A549 (cell line): ENCODE measurements at regions not wholly inside any gene's neighbourhood (a gene's known extent, or its start where the extent isn't known, plus 50 kb on each side); places are given as distances from the start of the nearest gene placed in this dataset.

Experiments
- ATAC-seq, 2 experiments: fragments of 200-7000 bp in 1 of 2; fragments of >200 bp in 1 of 2; cut with Nextera tagmentation in 1 of 2; cut with Tn5 transposase in 1 of 2; 3 replicates each; pipeline versions ENCODE4 v1.8.0 to v1.9.1; 2018 to 2020; ENCODE audit warnings: mild to moderate bottlenecking in 1 of 2, moderate library complexity in 1 of 2
- CTCF ChIA-PET: fragments of 300-600 bp; sonication (Branson Sonifier 250); formaldehyde crosslinking; extraction: SDS; loops from one replicate; lab custom pipeline; 2021; ENCODE audit warnings: antibody characterized with exemption, inconsistent platforms; lab: Yijun Ruan, JAX
- POLR2A ChIA-PET: fragments of 350-600 bp; formaldehyde crosslinking; extraction: SDS; loops from one replicate; lab custom pipeline; 2021; ENCODE audit warnings: antibody characterized with exemption, inconsistent platforms; lab: Yijun Ruan, JAX
- DNase-seq, 2 experiments: peaks; one replicate each; pipeline versions ENCODE4 v3.0.0 to v3.0.0-alpha.2; 2011 to 2016; ENCODE audit warnings: low read depth in 1 of 2, low spot score in 1 of 2
- FAIRE-seq: peaks from 2 replicates; lab custom pipeline; 2011; peaks lifted over from hg19 to GRCh38; lab: Jason Lieb, UNC
- H3K27ac ChIP-seq, 2 experiments: fragments of >200 bp; sonication (Bioruptor Twin); formaldehyde crosslinking; 3 replicates each; pipeline ENCODE4 v1.5.1; 2016 to 2017
- H3K4me1 ChIP-seq: fragments of >200 bp; sonication (Bioruptor Twin); formaldehyde crosslinking; 3 replicates; pipeline ENCODE4 v1.6.1; 2016
- H3K4me2 ChIP-seq: fragments of >200 bp; sonication (Bioruptor Twin); formaldehyde crosslinking; 3 replicates; pipeline ENCODE4 v1.6.1; 2016
- H3K4me3 ChIP-seq: fragments of >200 bp; sonication (Bioruptor Twin); formaldehyde crosslinking; 3 replicates; pipeline ENCODE4 v1.5.1; 2016
- H3K9me3 ChIP-seq: fragments of >200 bp; sonication (Bioruptor Twin); formaldehyde crosslinking; 3 replicates; pipeline ENCODE4 v1.6.1; 2016
- CEBPB ChIP-seq, 2 experiments: fragments of >200 bp in 1 of 2; sonication (Bioruptor Twin) in 1 of 2; formaldehyde crosslinking in 1 of 2; IDR thresholded peaks; 2 replicates each; pipeline ENCODE4 v1.6.1; 2012 to 2016
- CHD2 ChIP-seq: fragments of 150-350 bp; IDR thresholded peaks from 2 replicates; pipeline ENCODE4 v1.6.1; 2014; ENCODE audit warnings: low read length; ENCODE audit not compliant: partially characterized antibody
- EHMT2 ChIP-seq: fragments of 200-600 bp; sonication (generic); IDR thresholded peaks from 2 replicates; pipeline ENCODE4 v1.6.1; 2016; ENCODE audit warnings: antibody characterized with exemption, low read depth, mild to moderate bottlenecking, moderate library complexity
- EP300 ChIP-seq, 2 experiments: fragments of >200 bp; sonication (Bioruptor Twin); formaldehyde crosslinking; IDR thresholded peaks; 2 replicates in 1 of 2; 3 replicates in 1 of 2; pipeline ENCODE4 v1.6.1; 2016 to 2017
- ESRRA ChIP-seq: fragments of 150-350 bp; IDR thresholded peaks from 2 replicates; pipeline ENCODE4 v1.6.1; 2014; ENCODE audit warnings: mild to moderate bottlenecking, low read length, borderline replicate concordance
- FOSB ChIP-seq: fragments of 250-450 bp; sonication (Bioruptor Pico); IDR thresholded peaks from 2 replicates; pipeline ENCODE4 v1.5.0; 2020; ENCODE audit warnings: mild to moderate bottlenecking, moderate library complexity
- FOXS1 ChIP-seq: fragments of 250-450 bp; sonication (Bioruptor Pico); IDR thresholded peaks from 2 replicates; pipeline ENCODE4 v1.5.0; 2020; ENCODE audit warnings: mild to moderate bottlenecking, moderate library complexity
- HEYL ChIP-seq: fragments of 250-450 bp; sonication (Bioruptor Pico); IDR thresholded peaks from 2 replicates; pipeline ENCODE4 v1.8.0; 2021; ENCODE audit warnings: mild to moderate bottlenecking, moderate library complexity
- HOXA7 ChIP-seq: fragments of 250-450 bp; sonication (Bioruptor Pico); IDR thresholded peaks from 2 replicates; pipeline ENCODE4 v1.5.0; 2020; ENCODE audit warnings: mild to moderate bottlenecking, moderate library complexity
- HOXB5 ChIP-seq: fragments of 250-450 bp; sonication (Bioruptor Pico); IDR thresholded peaks from 2 replicates; pipeline ENCODE4 v1.5.0; 2020; ENCODE audit warnings: mild to moderate bottlenecking, moderate library complexity
- JUNB ChIP-seq: fragments of >200 bp; sonication (Bioruptor Twin); formaldehyde crosslinking; IDR thresholded peaks from 2 replicates; pipeline ENCODE4 v1.6.1; 2016
- KDM5A ChIP-seq: fragments of 200-600 bp; sonication (generic); IDR thresholded peaks from 2 replicates; pipeline ENCODE4 v1.6.1; 2016; ENCODE audit warnings: antibody characterized with exemption, mild to moderate bottlenecking
- MAX ChIP-seq: IDR thresholded peaks from 2 replicates; pipeline ENCODE4 v1.6.1; 2012
- NFE2L2 ChIP-seq: fragments of 150-350 bp; conservative IDR thresholded peaks from 2 replicates; pipeline ENCODE4 v1.6.1; 2014; ENCODE audit warnings: low read length
- NR3C1 ChIP-seq: fragments of >200 bp; sonication (Bioruptor Twin); formaldehyde crosslinking; IDR thresholded peaks from 3 replicates; pipeline ENCODE4 v1.6.1; 2017
- POLR2AphosphoS2 ChIP-seq: conservative IDR thresholded peaks from 2 replicates; pipeline ENCODE4 v1.6.1; 2012; ENCODE audit warnings: low read length, improper control_type of control experiment, inconsistent platforms
- RAD21 ChIP-seq, 2 experiments: fragments of >200 bp in 1 of 2; sonication (Bioruptor Twin) in 1 of 2; formaldehyde crosslinking in 1 of 2; IDR thresholded peaks in 1 of 2; conservative IDR thresholded peaks in 1 of 2; 2 replicates in 1 of 2; 3 replicates in 1 of 2; pipeline ENCODE4 v1.6.1; 2012 to 2018; ENCODE audit warnings: inconsistent platforms in 1 of 2
- RCOR1 ChIP-seq: fragments of 150-350 bp; IDR thresholded peaks from 2 replicates; pipeline ENCODE4 v1.6.1; 2014; ENCODE audit warnings: antibody characterized with exemption, low read length, low read depth
- RFX5 ChIP-seq: fragments of 450-650 bp; IDR thresholded peaks from 2 replicates; pipeline ENCODE4 v1.7.1; 2014; ENCODE audit warnings: antibody characterized with exemption, mild to moderate bottlenecking, moderate library complexity
- SREBF2 ChIP-seq: fragments of 450-650 bp; IDR thresholded peaks from 2 replicates; pipeline ENCODE4 v1.6.1; 2014; ENCODE audit warnings: mild to moderate bottlenecking, moderate library complexity
- TFCP2L1 ChIP-seq: fragments of 250-450 bp; sonication (Bioruptor Pico); IDR thresholded peaks from 2 replicates; pipeline ENCODE4 v1.5.0; 2021; ENCODE audit warnings: mild to moderate bottlenecking
- ZNF302 ChIP-seq: fragments of 250-450 bp; sonication (Bioruptor Pico); IDR thresholded peaks from 2 replicates; pipeline ENCODE4 v1.9.0; 2021; ENCODE audit warnings: inconsistent platforms, mild to moderate bottlenecking, moderate library complexity
- WGBS: methylation state at CpG from one replicate; pipeline ENCODE4 v1.1.6; 2017; ENCODE audit errors: missing lambda C conversion rate; 5-methylcytosine and 5-hydroxymethylcytosine counted together
- TF ChIP-seq, protein P1 (sequence below): fragments of 250-450 bp; sonication (Bioruptor Pico); IDR thresholded peaks from 2 replicates; pipeline ENCODE4 v1.5.0; 2020; ENCODE audit warnings: low read depth, mild to moderate bottlenecking, moderate library complexity
- TF ChIP-seq, protein P2 (sequence below): IDR thresholded peaks from 2 replicates; pipeline ENCODE4 v1.6.1; 2012
- TF ChIP-seq, protein P3 (sequence below): IDR thresholded peaks from 2 replicates; pipeline ENCODE4 v1.6.1; 2012; ENCODE audit warnings: low read depth, borderline replicate concordance
- TF ChIP-seq, protein P4 (sequence below): fragments of >200 bp; sonication (Bioruptor Twin); formaldehyde crosslinking; IDR thresholded peaks from 3 replicates; pipeline ENCODE4 v1.6.1; 2016
- TF ChIP-seq, protein P5 (sequence below): fragments of >200 bp; sonication (Bioruptor Twin); formaldehyde crosslinking; IDR thresholded peaks from 3 replicates; pipeline ENCODE4 v1.5.1; 2016

- H3K4me3 ChIP-seq: no peak overlapping the region
- no peak overlapping the region for H3K27ac ChIP-seq
- CTCF ChIA-PET: no interaction called here
- no peak for TF ChIP-seq RCOR1
- TF ChIP-seq, protein P1, sequence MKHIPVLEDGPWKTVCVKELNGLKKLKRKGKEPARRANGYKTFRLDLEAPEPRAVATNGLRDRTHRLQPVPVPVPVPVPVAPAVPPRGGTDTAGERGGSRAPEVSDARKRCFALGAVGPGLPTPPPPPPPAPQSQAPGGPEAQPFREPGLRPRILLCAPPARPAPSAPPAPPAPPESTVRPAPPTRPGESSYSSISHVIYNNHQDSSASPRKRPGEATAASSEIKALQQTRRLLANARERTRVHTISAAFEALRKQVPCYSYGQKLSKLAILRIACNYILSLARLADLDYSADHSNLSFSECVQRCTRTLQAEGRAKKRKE (CRISPR knock-in tag): no peak
- TF ChIP-seq JUNB: no peak
- no peak for TF ChIP-seq TFCP2L1
- TF ChIP-seq, protein P2, sequence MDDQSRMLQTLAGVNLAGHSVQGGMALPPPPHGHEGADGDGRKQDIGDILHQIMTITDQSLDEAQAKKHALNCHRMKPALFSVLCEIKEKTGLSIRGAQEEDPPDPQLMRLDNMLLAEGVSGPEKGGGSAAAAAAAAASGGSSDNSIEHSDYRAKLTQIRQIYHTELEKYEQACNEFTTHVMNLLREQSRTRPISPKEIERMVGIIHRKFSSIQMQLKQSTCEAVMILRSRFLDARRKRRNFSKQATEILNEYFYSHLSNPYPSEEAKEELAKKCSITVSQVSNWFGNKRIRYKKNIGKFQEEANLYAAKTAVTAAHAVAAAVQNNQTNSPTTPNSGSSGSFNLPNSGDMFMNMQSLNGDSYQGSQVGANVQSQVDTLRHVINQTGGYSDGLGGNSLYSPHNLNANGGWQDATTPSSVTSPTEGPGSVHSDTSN: no peak
- TF ChIP-seq HOXB5: no peak
- no peak for TF ChIP-seq HOXA7 (CRISPR knock-in tag)
- no peak for TF ChIP-seq FOXS1 (CRISPR knock-in tag)
- DNase-seq (no peak), ATAC-seq (no peak), FAIRE-seq (no peak)
- no peaks in the 10 kb centered on the region for H3K4me1 ChIP-seq
- POLR2A ChIA-PET: no interaction called here
- WGBS: 13% methylated on average over 2 of the region's 2 CpGs
- no peaks in the 10 kb centered on the region for H3K9me3 ChIP-seq
- no peak overlapping the region for H3K4me2 ChIP-seq
These were observed 397.2 kb upstream of the CLINT1 start for GRCh38 chr5:158256096-158256495.

DNA sequence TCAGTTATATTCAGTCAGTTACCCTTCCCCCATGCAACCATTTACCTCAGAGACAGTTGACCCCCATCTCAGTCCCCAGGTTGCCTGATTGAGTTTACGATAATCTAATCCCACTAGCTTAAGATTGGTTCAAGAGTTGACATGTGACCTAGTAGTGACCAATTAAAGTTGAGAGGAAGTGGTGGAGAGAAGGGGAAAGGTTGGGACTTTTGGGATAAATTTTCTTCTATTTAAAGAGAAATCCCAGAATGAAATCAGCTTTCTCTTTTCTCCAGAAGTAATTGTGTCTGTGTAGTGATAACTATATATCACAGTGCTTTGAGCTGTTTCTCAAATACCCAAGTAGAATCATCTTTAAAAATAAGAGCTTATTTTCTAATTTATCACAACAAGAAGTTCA lies 396.7 kb upstream of the CLINT1 start:
- Histone ChIP-seq H3K4me1 (no peaks in the 10 kb centered on the region), H3K4me3 (no peak overlapping the region), H3K9me3 (no peaks in the 10 kb centered on the region), H3K27ac (no peak overlapping the region), H3K4me2 (no peak overlapping the region)
- TF ChIP-seq NR3C1: no peak
- no peak for TF ChIP-seq NFE2L2
- no peak for TF ChIP-seq SREBF2
- no peak for TF ChIP-seq HEYL
- TF ChIP-seq EHMT2: no peak
- TF ChIP-seq KDM5A: no peak
- TF ChIP-seq RFX5: no peak
- no peak for TF ChIP-seq ESRRA
- no peak for TF ChIP-seq FOSB (CRISPR knock-in tag)
- TF ChIP-seq EP300 (IDR thresholded peaks at IDR 0.05): no peak
- TF ChIP-seq FOXS1 (CRISPR knock-in tag): no peak
- no peak for TF ChIP-seq MAX
- TF ChIP-seq POLR2AphosphoS2: no peak
- no peak for TF ChIP-seq TFCP2L1
- TF ChIP-seq CHD2: no peak
- no peak for TF ChIP-seq RCOR1
- no peak for TF ChIP-seq RAD21 (conservative IDR thresholded peaks at IDR 0.05 in 1 of 2, IDR thresholded peaks at IDR 0.05 in 1 of 2)
- TF ChIP-seq ZNF302 (CRISPR knock-in tag): no peak
- TF ChIP-seq, protein P3, sequence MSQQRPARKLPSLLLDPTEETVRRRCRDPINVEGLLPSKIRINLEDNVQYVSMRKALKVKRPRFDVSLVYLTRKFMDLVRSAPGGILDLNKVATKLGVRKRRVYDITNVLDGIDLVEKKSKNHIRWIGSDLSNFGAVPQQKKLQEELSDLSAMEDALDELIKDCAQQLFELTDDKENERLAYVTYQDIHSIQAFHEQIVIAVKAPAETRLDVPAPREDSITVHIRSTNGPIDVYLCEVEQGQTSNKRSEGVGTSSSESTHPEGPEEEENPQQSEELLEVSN: no peak
- no peak for TF ChIP-seq CEBPB (IDR thresholded peaks at IDR 0.05)
- CTCF ChIA-PET: interaction anchor here (0.7 kb wide), 1 partner anchor 345 kb away, joined by 3 read pairs; no protein-coding TSS in a partner anchor
- DNase-seq (no peak), FAIRE-seq (no peak), ATAC-seq (no peak)
- POLR2A ChIA-PET: no interaction called here
- 4% methylated on average over 1 of the region's 1 CpG for WGBS

DNA sequence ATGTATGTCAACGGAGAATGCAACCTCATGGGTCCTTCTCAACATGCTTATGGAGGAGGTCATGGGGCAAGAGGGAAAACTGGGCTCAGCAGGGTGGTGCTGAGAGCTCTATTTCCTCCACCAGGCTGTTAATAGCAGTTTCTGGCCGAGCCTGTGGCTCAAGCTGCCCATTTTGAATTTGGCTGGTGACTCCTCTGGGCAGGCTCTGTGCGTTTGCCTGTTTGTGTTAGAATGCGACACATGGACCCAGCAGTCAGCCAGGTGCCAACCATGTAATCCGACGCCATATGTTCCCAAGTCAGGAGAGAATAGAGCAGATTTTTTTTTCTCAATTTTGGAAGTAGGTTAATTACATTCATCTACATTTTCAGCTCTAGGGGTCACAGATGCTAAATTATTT lies 387.7 kb upstream of the CLINT1 start:
- TF ChIP-seq, protein P4, sequence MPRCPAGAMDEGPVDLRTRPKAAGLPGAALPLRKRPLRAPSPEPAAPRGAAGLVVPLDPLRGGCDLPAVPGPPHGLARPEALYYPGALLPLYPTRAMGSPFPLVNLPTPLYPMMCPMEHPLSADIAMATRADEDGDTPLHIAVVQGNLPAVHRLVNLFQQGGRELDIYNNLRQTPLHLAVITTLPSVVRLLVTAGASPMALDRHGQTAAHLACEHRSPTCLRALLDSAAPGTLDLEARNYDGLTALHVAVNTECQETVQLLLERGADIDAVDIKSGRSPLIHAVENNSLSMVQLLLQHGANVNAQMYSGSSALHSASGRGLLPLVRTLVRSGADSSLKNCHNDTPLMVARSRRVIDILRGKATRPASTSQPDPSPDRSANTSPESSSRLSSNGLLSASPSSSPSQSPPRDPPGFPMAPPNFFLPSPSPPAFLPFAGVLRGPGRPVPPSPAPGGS: no peak
- TF ChIP-seq, protein P2: no peak
- TF ChIP-seq RCOR1: no peak
- TF ChIP-seq, protein P5, sequence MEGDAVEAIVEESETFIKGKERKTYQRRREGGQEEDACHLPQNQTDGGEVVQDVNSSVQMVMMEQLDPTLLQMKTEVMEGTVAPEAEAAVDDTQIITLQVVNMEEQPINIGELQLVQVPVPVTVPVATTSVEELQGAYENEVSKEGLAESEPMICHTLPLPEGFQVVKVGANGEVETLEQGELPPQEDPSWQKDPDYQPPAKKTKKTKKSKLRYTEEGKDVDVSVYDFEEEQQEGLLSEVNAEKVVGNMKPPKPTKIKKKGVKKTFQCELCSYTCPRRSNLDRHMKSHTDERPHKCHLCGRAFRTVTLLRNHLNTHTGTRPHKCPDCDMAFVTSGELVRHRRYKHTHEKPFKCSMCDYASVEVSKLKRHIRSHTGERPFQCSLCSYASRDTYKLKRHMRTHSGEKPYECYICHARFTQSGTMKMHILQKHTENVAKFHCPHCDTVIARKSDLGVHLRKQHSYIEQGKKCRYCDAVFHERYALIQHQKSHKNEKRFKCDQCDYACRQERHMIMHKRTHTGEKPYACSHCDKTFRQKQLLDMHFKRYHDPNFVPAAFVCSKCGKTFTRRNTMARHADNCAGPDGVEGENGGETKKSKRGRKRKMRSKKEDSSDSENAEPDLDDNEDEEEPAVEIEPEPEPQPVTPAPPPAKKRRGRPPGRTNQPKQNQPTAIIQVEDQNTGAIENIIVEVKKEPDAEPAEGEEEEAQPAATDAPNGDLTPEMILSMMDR: no peak
- DNase-seq: no peak
- Histone ChIP-seq H3K4me2 (no peak overlapping the region), H3K27ac (no peak overlapping the region), H3K4me1 (no peaks in the 10 kb centered on the region), H3K9me3 (no peaks in the 10 kb centered on the region), H3K4me3 (no peak overlapping the region)
- no peak for FAIRE-seq
- ChIA-PET CTCF (no interaction called here), POLR2A (no interaction called here)
- ATAC-seq: no peak
- 38% methylated on average over 6 of the region's 6 CpGs for WGBS
